G401 (cell line): ENCODE measurements at regions not wholly inside any gene's neighbourhood (a gene's known extent, or its start where the extent isn't known, plus 50 kb on each side); places are given as distances from the start of the nearest gene placed in this dataset.
A peak's percentile ranks its signal among the peaks of the same experiment; 100 is the strongest.

Source experiments
- DNase-seq: peaks from one replicate; pipeline ENCODE4 v3.0.0-alpha.2; 2015; ENCODE audit warnings: low spot score
- in situ Hi-C: cut with HindIII; loops from 2 replicates; pipeline ENCODE4 v1.10.0; 2016; ENCODE audit warnings: low sequenced_read_pairs, mixed read lengths

GRCh38 chr7:130972201-130972600, 238.2 kb upstream of the KLF14 start:
- no peak for DNase-seq
- in situ Hi-C loops: no loop called here

GRCh38 chr7:130973637-130974036, 239.6 kb upstream of the KLF14 start:
- in situ Hi-C loops: no loop called here
- no peak for DNase-seq

- in situ Hi-C loops: no loop called here
- DNase-seq: no peak
Observed at GRCh38 chr7:130974169-130974568, 240.2 kb upstream of the KLF14 start.

GRCh38 chr7:130974794-130975193, 240.8 kb upstream of the KLF14 start:
- in situ Hi-C loops: no loop called here
- DNase-seq: no peak

GRCh38 chr7:130975731-130976130, 241.7 kb upstream of the KLF14 start:
- in situ Hi-C loops: no loop called here
- DNase-seq: no peak

- peak; percentile 67 for DNase-seq
- in situ Hi-C loops: no loop called here
Observed at GRCh38 chr7:130982160-130982638, 248.2 kb upstream of the KLF14 start.

GRCh38 chr7:130982651-130983050, 248.6 kb upstream of the KLF14 start:
- DNase-seq: no peak
- in situ Hi-C loops: no loop called here

GRCh38 chr7:130985361-130985760, 251.4 kb upstream of the KLF14 start:
- in situ Hi-C loops: no loop called here
- no peak for DNase-seq

- DNase-seq: no peak
- in situ Hi-C loops: no loop called here
Observed at GRCh38 chr7:130986261-130986690, 252.3 kb upstream of the KLF14 start.

GRCh38 chr7:130987092-130987491, 253.1 kb upstream of the KLF14 start:
- in situ Hi-C loops: no loop called here
- no peak for DNase-seq

- in situ Hi-C loops: no loop called here
- peak; percentile 65 for DNase-seq
Observed at GRCh38 chr7:130988443-130988842, 254.4 kb upstream of the KLF14 start.

- DNase-seq: no peak
- in situ Hi-C loops: no loop called here
Observed at GRCh38 chr7:130989101-130989795, 255.2 kb upstream of the KLF14 start.

- DNase-seq: no peak
- in situ Hi-C loops: no loop called here
Observed at GRCh38 chr7:130990178-130990832, 256.3 kb upstream of the KLF14 start.

- no peak for DNase-seq
- in situ Hi-C loops: no loop called here
Observed at GRCh38 chr7:130993671-130994365, 259.8 kb upstream of the KLF14 start.

- DNase-seq: no peak
- in situ Hi-C loops: no loop called here
Observed at GRCh38 chr7:130994378-130995115, 260.5 kb upstream of the KLF14 start.

- in situ Hi-C loops: no loop called here
- no peak for DNase-seq
Observed at GRCh38 chr7:130995252-130996081, 261.5 kb upstream of the KLF14 start.

- in situ Hi-C loops: no loop called here
- DNase-seq: no peak
Observed at GRCh38 chr7:130996205-130996832, 262.3 kb upstream of the KLF14 start.

- no peak for DNase-seq
- in situ Hi-C loops: no loop called here
Observed at GRCh38 chr7:130996833-130997231, 262.8 kb upstream of the KLF14 start.
